ENCODE measurements at regions not wholly inside any gene's neighbourhood (a gene's known extent, or its start where the extent isn't known, plus 50 kb on each side); places are given as distances from the start of the nearest gene placed in this dataset.

DNA sequence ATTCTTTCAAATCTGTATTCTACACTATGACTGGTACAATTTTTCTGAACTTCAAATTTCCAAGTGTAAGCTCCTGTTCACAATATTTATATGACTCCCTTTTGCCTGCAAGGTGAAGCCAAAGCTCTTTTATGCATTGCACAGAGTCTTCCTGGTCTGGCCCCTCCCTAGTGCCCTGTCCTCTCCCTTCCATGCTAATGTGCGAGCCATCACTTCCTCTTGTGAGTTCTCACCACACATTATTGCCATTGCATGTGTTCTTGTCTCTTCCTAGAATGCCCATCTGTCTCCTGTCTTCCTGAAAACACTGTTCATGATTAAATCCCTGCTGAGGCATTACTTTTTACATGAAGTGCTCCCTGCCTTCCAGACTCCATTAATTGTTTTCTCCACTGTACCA, 169.9 kb downstream of the MC4R start:
- H3K4me3 ChIP-seq (ENCODE audit: low read length), result no peak overlapping the region
- H3K9me3 ChIP-seq (ENCODE audit: control insufficient read depth, low read length), result no peaks in the 10 kb centered on the region
- WGBS, result 59% methylated on average over 1 of the region's 1 CpG
- ATAC-seq (no peak), DNase-seq (no peak)
- intact Hi-C loops (cut with DNase I), result no loop called here
- no peak overlapping the region for H3K27ac ChIP-seq (ENCODE audit: low read length)
- H3K4me1 ChIP-seq (ENCODE audit: control insufficient read depth, insufficient read depth, low read length), result no peaks in the 10 kb centered on the region
- H3K27me3 ChIP-seq (ENCODE audit: control insufficient read depth, insufficient read depth), result no peaks in the 10 kb centered on the region

GRCh38 chr18:60200558-60200957, 172.0 kb downstream of the MC4R start:
- no peaks in the 10 kb centered on the region for H3K27me3 ChIP-seq (ENCODE audit: control insufficient read depth, insufficient read depth)
- no peak overlapping the region for H3K4me3 ChIP-seq (ENCODE audit: low read length)
- 91% methylated on average over 2 of the region's 2 CpGs for WGBS
- H3K27ac ChIP-seq (ENCODE audit: low read length), result no peak overlapping the region
- intact Hi-C loops (cut with DNase I), result no loop called here
- no peaks in the 10 kb centered on the region for H3K9me3 ChIP-seq (ENCODE audit: control insufficient read depth, low read length)
- no peak for DNase-seq
- H3K4me1 ChIP-seq (ENCODE audit: control insufficient read depth, insufficient read depth, low read length), result no peaks in the 10 kb centered on the region
- ATAC-seq, result no peak

DNA sequence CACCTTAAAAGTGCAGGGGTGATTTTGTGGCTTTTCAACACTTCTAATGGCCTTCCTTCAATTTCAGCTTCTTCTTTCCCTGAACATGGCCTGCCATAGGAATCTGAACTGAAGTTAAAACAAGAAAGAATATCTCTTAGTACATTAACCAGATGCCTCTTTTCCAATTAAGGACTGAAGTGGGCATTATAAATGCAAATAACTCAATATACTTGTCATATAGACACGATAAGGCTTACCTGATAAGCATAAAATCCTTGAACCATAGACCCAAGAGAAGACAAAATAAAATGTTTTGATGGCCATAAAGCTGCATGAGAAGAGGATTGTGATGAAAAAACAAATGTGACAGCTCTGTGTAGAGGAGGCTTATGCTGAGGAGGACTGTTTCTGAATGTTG, 173.1 kb downstream of the MC4R start:
- intact Hi-C loops (cut with DNase I), result no loop called here
- WGBS, result 68% methylated on average over 1 of the region's 1 CpG
- ATAC-seq (no peak), DNase-seq (no peak)
- Histone ChIP-seq H3K27me3 (ENCODE audit: control insufficient read depth, insufficient read depth) (no peaks in the 10 kb centered on the region), H3K4me1 (ENCODE audit: control insufficient read depth, insufficient read depth, low read length) (no peaks in the 10 kb centered on the region), H3K4me3 (ENCODE audit: low read length) (no peak overlapping the region), H3K27ac (ENCODE audit: low read length) (no peak overlapping the region), H3K9me3 (ENCODE audit: control insufficient read depth, low read length) (no peaks in the 10 kb centered on the region)

- Histone ChIP-seq H3K9me3 (ENCODE audit: control insufficient read depth, low read length) (no peaks in the 10 kb centered on the region), H3K4me1 (ENCODE audit: control insufficient read depth, insufficient read depth, low read length) (no peaks in the 10 kb centered on the region), H3K27ac (ENCODE audit: low read length) (no peak overlapping the region), H3K27me3 (ENCODE audit: control insufficient read depth, insufficient read depth) (no peaks in the 10 kb centered on the region), H3K4me3 (ENCODE audit: low read length) (no peak overlapping the region)
- intact Hi-C loops (cut with DNase I), result no loop called here
- ATAC-seq (no peak), DNase-seq (no peak)
- WGBS, result 40% methylated on average over 3 of the region's 3 CpGs
Measured at GRCh38 chr18:60197671-60198462, 174.7 kb downstream of the MC4R start.

DNA sequence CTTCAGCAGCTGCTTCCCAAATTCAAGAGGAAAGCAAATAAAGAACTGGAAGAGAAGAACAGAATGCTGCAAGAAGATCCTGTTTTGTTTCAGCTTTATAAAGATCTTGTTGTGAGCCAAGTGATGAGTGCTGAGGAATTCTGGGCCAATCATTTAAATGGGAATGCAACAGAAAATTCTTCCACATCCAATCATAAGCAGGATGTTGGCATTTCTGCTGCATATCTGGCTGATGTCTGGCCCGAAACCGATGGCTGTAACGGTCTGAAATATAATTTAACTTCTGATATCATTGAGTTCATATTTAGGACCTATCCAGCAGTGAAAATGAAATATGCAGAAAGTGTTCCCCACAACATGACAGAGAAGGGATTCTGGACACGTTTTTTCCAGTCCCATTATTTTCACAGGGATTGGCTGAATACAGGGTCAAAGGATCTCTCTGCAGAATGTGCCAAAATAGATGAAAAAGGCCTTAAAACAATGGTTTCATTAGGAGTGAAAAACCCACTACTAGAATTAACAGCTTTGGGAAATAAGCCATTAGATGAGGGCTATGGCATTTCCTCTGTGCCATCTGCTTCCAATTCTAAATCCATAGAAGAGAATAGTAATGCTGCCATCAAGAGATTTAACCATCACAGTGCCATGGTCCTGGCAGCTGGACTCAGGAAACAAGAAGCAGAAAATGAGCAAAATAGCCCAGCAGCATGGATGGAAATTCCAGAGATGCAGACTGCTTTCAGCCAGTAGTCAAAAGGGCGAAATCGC, 175.6 kb downstream of the MC4R start:
- no peaks in the 10 kb centered on the region for H3K9me3 ChIP-seq (ENCODE audit: control insufficient read depth, low read length)
- no peaks in the 10 kb centered on the region for H3K4me1 ChIP-seq (ENCODE audit: control insufficient read depth, insufficient read depth, low read length)
- no peaks in the 10 kb centered on the region for H3K27me3 ChIP-seq (ENCODE audit: control insufficient read depth, insufficient read depth)
- no peak overlapping the region for H3K27ac ChIP-seq (ENCODE audit: low read length)
- ATAC-seq (no peak), DNase-seq (no peak)
- WGBS, result 59% methylated on average over 6 of the region's 6 CpGs
- intact Hi-C loops (cut with DNase I), result no loop called here
- no peak overlapping the region for H3K4me3 ChIP-seq (ENCODE audit: low read length)

GRCh38 chr18:60193780-60194179, 178.8 kb downstream of the MC4R start:
- WGBS, result 38% methylated on average over 1 of the region's 1 CpG
- Histone ChIP-seq H3K4me1 (ENCODE audit: control insufficient read depth, insufficient read depth, low read length) (no peaks in the 10 kb centered on the region), H3K9me3 (ENCODE audit: control insufficient read depth, low read length) (no peaks in the 10 kb centered on the region), H3K27me3 (ENCODE audit: control insufficient read depth, insufficient read depth) (no peaks in the 10 kb centered on the region), H3K4me3 (ENCODE audit: low read length) (no peak overlapping the region), H3K27ac (ENCODE audit: low read length) (no peak overlapping the region)
- DNase-seq (no peak), ATAC-seq (no peak)
- intact Hi-C loops (cut with DNase I), result no loop called here

DNA sequence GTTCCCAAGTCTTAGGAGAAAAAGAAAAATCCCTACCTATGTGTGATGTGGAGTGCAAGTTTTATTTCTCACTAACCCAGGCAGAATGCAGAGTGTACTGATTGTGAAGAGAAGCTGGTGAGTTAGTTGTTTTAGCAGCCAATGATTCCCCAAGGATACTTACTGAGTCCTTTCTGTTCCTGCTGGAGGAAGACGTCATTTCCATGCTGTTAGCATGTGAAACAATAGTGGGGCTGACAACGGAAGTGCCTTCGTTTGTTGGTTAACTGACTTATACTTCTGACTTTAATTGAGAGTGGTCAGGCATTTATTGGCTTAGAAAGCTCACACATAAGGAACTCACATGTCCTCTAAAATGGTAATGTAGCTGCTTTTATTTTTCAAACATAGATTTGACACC, 180.6 kb downstream of the MC4R start:
- Histone ChIP-seq H3K4me3 (ENCODE audit: low read length) (no peak overlapping the region), H3K4me1 (ENCODE audit: control insufficient read depth, insufficient read depth, low read length) (no peaks in the 10 kb centered on the region), H3K27ac (ENCODE audit: low read length) (no peak overlapping the region), H3K9me3 (ENCODE audit: control insufficient read depth, low read length) (no peaks in the 10 kb centered on the region), H3K27me3 (ENCODE audit: control insufficient read depth, insufficient read depth) (no peaks in the 10 kb centered on the region)
- no peak for DNase-seq
- ATAC-seq, result no peak
- intact Hi-C loops (cut with DNase I), result no loop called here
- WGBS, result 29% methylated on average over 3 of the region's 3 CpGs

GRCh38 chr18:60189856-60190255, 182.7 kb downstream of the MC4R start:
- H3K27me3 ChIP-seq (ENCODE audit: control insufficient read depth, insufficient read depth), result no peaks in the 10 kb centered on the region
- H3K4me3 ChIP-seq (ENCODE audit: low read length), result no peak overlapping the region
- ATAC-seq, result no peak
- intact Hi-C loops (cut with DNase I), result no loop called here
- no peak for DNase-seq
- no peak overlapping the region for H3K27ac ChIP-seq (ENCODE audit: low read length)
- H3K9me3 ChIP-seq (ENCODE audit: control insufficient read depth, low read length), result no peaks in the 10 kb centered on the region
- WGBS, result 65% methylated on average over 2 of the region's 2 CpGs
- H3K4me1 ChIP-seq (ENCODE audit: control insufficient read depth, insufficient read depth, low read length), result no peaks in the 10 kb centered on the region

GRCh38 chr18:60188958-60189357, 183.6 kb downstream of the MC4R start:
- Histone ChIP-seq H3K9me3 (ENCODE audit: control insufficient read depth, low read length) (no peaks in the 10 kb centered on the region), H3K27ac (ENCODE audit: low read length) (no peak overlapping the region), H3K4me3 (ENCODE audit: low read length) (no peak overlapping the region), H3K27me3 (ENCODE audit: control insufficient read depth, insufficient read depth) (no peaks in the 10 kb centered on the region), H3K4me1 (ENCODE audit: control insufficient read depth, insufficient read depth, low read length) (no peaks in the 10 kb centered on the region)
- DNase-seq (no peak), ATAC-seq (no peak)
- 34% methylated on average over 4 of the region's 4 CpGs for WGBS
- intact Hi-C loops (cut with DNase I), result no loop called here

DNA sequence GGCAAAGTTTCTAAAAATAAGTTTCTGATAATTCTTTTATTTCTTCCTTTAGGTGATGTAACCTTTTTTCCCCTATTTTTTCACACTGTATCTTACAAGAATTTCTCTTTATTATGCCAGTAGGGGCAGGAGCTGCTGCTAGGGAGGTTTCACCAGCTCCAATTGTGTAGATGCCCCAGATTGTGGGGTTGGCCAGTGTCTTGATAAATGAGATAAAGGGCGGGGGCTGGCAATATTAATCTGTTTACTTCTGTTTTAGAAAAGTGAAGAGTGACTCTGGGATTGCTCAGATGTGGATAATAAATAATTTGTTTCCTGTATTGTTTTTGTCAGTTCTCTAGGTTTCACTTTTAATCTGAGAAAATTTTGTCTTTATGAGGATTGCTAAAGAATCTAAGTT, 190.4 kb downstream of the MC4R start:
- H3K4me3 ChIP-seq (ENCODE audit: low read length), result no peak overlapping the region
- intact Hi-C loops (cut with DNase I), result no loop called here
- 51% methylated on average over 1 of the region's 1 CpG for WGBS
- ATAC-seq (no peak), DNase-seq (no peak)
- H3K9me3 ChIP-seq (ENCODE audit: control insufficient read depth, low read length), result no peaks in the 10 kb centered on the region
- H3K27ac ChIP-seq (ENCODE audit: low read length), result no peak overlapping the region
- no peaks in the 10 kb centered on the region for H3K4me1 ChIP-seq (ENCODE audit: control insufficient read depth, insufficient read depth, low read length)
- H3K27me3 ChIP-seq (ENCODE audit: control insufficient read depth, insufficient read depth), result no peaks in the 10 kb centered on the region

GRCh38 chr18:60180671-60181070, 191.9 kb downstream of the MC4R start:
- intact Hi-C loops (cut with DNase I), result no loop called here
- no peak for ATAC-seq
- 61% methylated on average over 5 of the region's 5 CpGs for WGBS

More at GRCh38 chr18:60180671-60181070, 191.9 kb downstream of the MC4R start:
- no peak overlapping the region for H3K4me3 ChIP-seq (ENCODE audit: low read length)
- DNase-seq, result no peak
- H3K4me1 ChIP-seq (ENCODE audit: control insufficient read depth, insufficient read depth, low read length), result no peaks in the 10 kb centered on the region
- H3K9me3 ChIP-seq (ENCODE audit: control insufficient read depth, low read length), result no peaks in the 10 kb centered on the region
- no peak overlapping the region for H3K27ac ChIP-seq (ENCODE audit: low read length)
- H3K27me3 ChIP-seq (ENCODE audit: control insufficient read depth, insufficient read depth), result no peaks in the 10 kb centered on the region

All from right cardiac atrium (tissue), 5 donors.